ENCODE measurements at regions not wholly inside any gene's neighbourhood (a gene's known extent, or its start where the extent isn't known, plus 50 kb on each side); places are given as distances from the start of the nearest gene placed in this dataset.

GRCh38 chr13:83201506-83201905 is 680.8 kb downstream of the SLITRK1 start:
- intact Hi-C loops (cut with micrococcal nuclease) = no loop called here
- Histone ChIP-seq H2AFZ (ENCODE audit: insufficient read depth, low read depth, low read length, poor library complexity, severe bottlenecking) (no peak overlapping the region), H3K27ac (ENCODE audit: low read length in 2 of 2) (no peak overlapping the region), H3K4me3 (ENCODE audit: control extremely low read depth in 1 of 5, extremely low read depth in 1 of 5, insufficient read depth in 1 of 5, low read depth in 2 of 5, low read length in 4 of 5) (no peak overlapping the region), H3K4me1 (ENCODE audit: control insufficient read depth in 2 of 2, insufficient read depth in 2 of 2, low read length in 2 of 2) (no peaks in the 10 kb centered on the region), H3K4me2 (replicated peaks; ENCODE audit: low read depth, low read length, poor library complexity, severe bottlenecking) (no peak overlapping the region), H4K20me1 (ENCODE audit: control insufficient read depth, insufficient read depth, low read length, poor library complexity, severe bottlenecking) (no peaks in the 10 kb centered on the region), H3K36me3 (replicated peaks in 1 of 2; ENCODE audit: control extremely low read depth in 1 of 2, control insufficient read depth in 1 of 2, extremely low read depth in 1 of 2, insufficient read depth in 2 of 2, low read length in 1 of 2) (no peaks in the 10 kb centered on the region), H3K79me2 (ENCODE audit: control insufficient read depth, insufficient read depth, low read length) (no peaks in the 10 kb centered on the region), H3K27me3 (replicated peaks in 1 of 4; ENCODE audit: control extremely low read depth in 1 of 4, control insufficient read depth in 3 of 4, insufficient read depth in 4 of 4, low read length in 3 of 4) (no peaks in the 10 kb centered on the region), H3K9me3 (ENCODE audit: control extremely low read depth in 1 of 3, control insufficient read depth in 2 of 3, insufficient read depth in 1 of 3, low read length in 2 of 3) (peaks cover 0 to 6% (median 0%) of the 10 kb centered on the region in 3 donors), H3K9ac (ENCODE audit: low read length) (no peak overlapping the region)
- Mint-ChIP-seq H3K4me1 (no peaks in the 10 kb centered on the region), H3K27ac (no peak overlapping the region), H3K4me3 (no peak overlapping the region), H3K9me3 (ENCODE audit: insufficient read depth) (peaks cover 7% of the 10 kb centered on the region), H3K27me3 (no peaks in the 10 kb centered on the region)
- DNase-seq (no peak), ATAC-seq (ENCODE audit: low read depth) (no peak)
- WGBS (ENCODE audit: insufficient coverage) = no CpG with 5 or more reads among the region's 3 CpGs
- POLR2A ChIA-PET = no interaction called here
- no peak for TF ChIP-seq EZH2 (IDR thresholded peaks at IDR 0.05; ENCODE audit: borderline replicate concordance, insufficient read depth, low read depth, low read length, poor library complexity, severe bottlenecking)
- no peak for TF ChIP-seq CTCF (IDR thresholded peaks at IDR 0.05)
- CTCF ChIA-PET = no interaction called here

DNA sequence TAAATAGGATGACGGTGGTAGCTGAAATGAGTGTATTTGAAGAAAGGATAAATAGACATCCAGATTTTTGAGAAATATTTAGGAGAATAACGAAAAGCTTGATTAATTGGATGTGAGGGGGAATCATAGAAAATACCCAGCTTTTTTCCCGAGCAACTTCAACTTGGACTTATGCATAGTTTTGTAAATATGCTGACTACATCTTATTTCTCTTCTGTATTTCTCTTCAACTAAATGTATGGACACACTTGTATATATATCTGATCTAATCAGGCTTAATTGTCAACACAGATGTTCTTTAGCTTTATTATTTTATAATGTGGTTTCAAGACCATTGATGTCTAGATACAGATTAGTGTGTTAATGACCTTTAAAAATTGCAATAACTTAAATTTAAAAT is 685.0 kb downstream of the SLITRK1 start:
- H3K4me3 Mint-ChIP-seq = no peak overlapping the region
- intact Hi-C loops (cut with micrococcal nuclease) = no loop called here
- ATAC-seq (ENCODE audit: low read depth) (no peak), DNase-seq (no peak)
- H3K9ac ChIP-seq (ENCODE audit: low read length) = no peak overlapping the region
- H3K9me3 Mint-ChIP-seq (ENCODE audit: insufficient read depth) = peaks cover 7% of the 10 kb centered on the region
- H3K27me3 Mint-ChIP-seq = no peaks in the 10 kb centered on the region
- no peaks in the 10 kb centered on the region for H3K4me1 ChIP-seq (ENCODE audit: control insufficient read depth in 2 of 2, insufficient read depth in 2 of 2, low read length in 2 of 2)
- WGBS (ENCODE audit: insufficient coverage) = 94% methylated on average over 2 of the region's 3 CpGs
- CTCF ChIA-PET = no interaction called here
- no peak overlapping the region for H3K27ac ChIP-seq (ENCODE audit: low read length in 2 of 2)
- POLR2A ChIA-PET = no interaction called here
- no peak overlapping the region for H3K4me2 ChIP-seq (replicated peaks; ENCODE audit: low read depth, low read length, poor library complexity, severe bottlenecking)
- H4K20me1 ChIP-seq (ENCODE audit: control insufficient read depth, insufficient read depth, low read length, poor library complexity, severe bottlenecking) = no peaks in the 10 kb centered on the region
- H3K4me1 Mint-ChIP-seq = no peaks in the 10 kb centered on the region
- H3K36me3 ChIP-seq (replicated peaks in 1 of 2; ENCODE audit: control extremely low read depth in 1 of 2, control insufficient read depth in 1 of 2, extremely low read depth in 1 of 2, insufficient read depth in 2 of 2, low read length in 1 of 2) = no peaks in the 10 kb centered on the region
- no peak overlapping the region for H2AFZ ChIP-seq (ENCODE audit: insufficient read depth, low read depth, low read length, poor library complexity, severe bottlenecking)
- TF ChIP-seq CTCF (IDR thresholded peaks at IDR 0.05) (no peak), EZH2 (IDR thresholded peaks at IDR 0.05; ENCODE audit: borderline replicate concordance, insufficient read depth, low read depth, low read length, poor library complexity, severe bottlenecking) (no peak)
- no peaks in the 10 kb centered on the region for H3K79me2 ChIP-seq (ENCODE audit: control insufficient read depth, insufficient read depth, low read length)
- H3K4me3 ChIP-seq (ENCODE audit: control extremely low read depth in 1 of 5, extremely low read depth in 1 of 5, insufficient read depth in 1 of 5, low read depth in 2 of 5, low read length in 4 of 5) = no peak overlapping the region
- H3K27me3 ChIP-seq (replicated peaks in 1 of 4; ENCODE audit: control extremely low read depth in 1 of 4, control insufficient read depth in 3 of 4, insufficient read depth in 4 of 4, low read length in 3 of 4) = no peaks in the 10 kb centered on the region
- peaks cover 0 to 3% (median 0%) of the 10 kb centered on the region in 3 donors for H3K9me3 ChIP-seq (ENCODE audit: control extremely low read depth in 1 of 3, control insufficient read depth in 2 of 3, insufficient read depth in 1 of 3, low read length in 2 of 3)
- H3K27ac Mint-ChIP-seq = no peak overlapping the region
